Rectal smooth muscle tissue (tissue), 1 donor: ENCODE measurements at regions not wholly inside any gene's neighbourhood (a gene's known extent, or its start where the extent isn't known, plus 50 kb on each side); places are given as distances from the start of the nearest gene placed in this dataset.

ENCODE experiments used
- H3K27ac ChIP-seq: one replicate; pipeline ENCODE4 v1.7.0; 2013; ENCODE audit warnings: low read depth, low read length, inconsistent platforms
- H3K27me3 ChIP-seq: one replicate; pipeline ENCODE4 v1.7.0; 2013; ENCODE audit warnings: low read length; ENCODE audit not compliant: control insufficient read depth, insufficient read depth
- H3K36me3 ChIP-seq: one replicate; pipeline ENCODE4 v1.7.0; 2013; ENCODE audit warnings: low read length; ENCODE audit not compliant: control insufficient read depth, insufficient read depth
- H3K4me1 ChIP-seq: one replicate; pipeline ENCODE4 v1.7.0; 2013; ENCODE audit warnings: low read length; ENCODE audit not compliant: control insufficient read depth, insufficient read depth
- H3K4me3 ChIP-seq: one replicate; pipeline ENCODE4 v1.7.0; 2013; ENCODE audit warnings: low read length
- H3K9ac ChIP-seq: one replicate; pipeline ENCODE4 v1.7.0; 2013; ENCODE audit warnings: low read length

DNA sequence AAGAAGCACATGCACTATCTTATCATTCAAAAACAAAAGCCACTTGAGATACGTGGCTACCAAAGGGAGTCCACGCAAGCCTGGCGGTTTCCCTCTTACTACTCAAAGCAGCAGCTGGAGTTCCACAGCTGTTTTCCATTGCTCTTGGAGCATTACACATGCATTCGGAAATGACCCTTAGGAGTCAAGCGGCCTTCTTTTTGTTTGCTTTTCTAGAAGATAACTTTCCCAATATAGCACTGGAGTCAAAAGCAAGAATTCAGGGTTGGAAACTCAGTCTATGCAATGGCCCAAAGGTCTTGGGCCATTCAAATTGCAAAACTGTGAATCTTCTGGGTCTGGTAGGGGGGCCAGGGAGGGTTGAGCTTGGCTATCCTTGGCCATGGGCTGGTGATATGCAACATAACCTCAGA is 97.8 kb upstream of the MAF start:
- H3K36me3 ChIP-seq: no peaks in the 10 kb centered on the region
- H3K27ac ChIP-seq: no peak overlapping the region
- H3K4me1 ChIP-seq: no peaks in the 10 kb centered on the region
- no peaks in the 10 kb centered on the region for H3K27me3 ChIP-seq
- no peak overlapping the region for H3K4me3 ChIP-seq
- H3K9ac ChIP-seq: no peak overlapping the region

DNA sequence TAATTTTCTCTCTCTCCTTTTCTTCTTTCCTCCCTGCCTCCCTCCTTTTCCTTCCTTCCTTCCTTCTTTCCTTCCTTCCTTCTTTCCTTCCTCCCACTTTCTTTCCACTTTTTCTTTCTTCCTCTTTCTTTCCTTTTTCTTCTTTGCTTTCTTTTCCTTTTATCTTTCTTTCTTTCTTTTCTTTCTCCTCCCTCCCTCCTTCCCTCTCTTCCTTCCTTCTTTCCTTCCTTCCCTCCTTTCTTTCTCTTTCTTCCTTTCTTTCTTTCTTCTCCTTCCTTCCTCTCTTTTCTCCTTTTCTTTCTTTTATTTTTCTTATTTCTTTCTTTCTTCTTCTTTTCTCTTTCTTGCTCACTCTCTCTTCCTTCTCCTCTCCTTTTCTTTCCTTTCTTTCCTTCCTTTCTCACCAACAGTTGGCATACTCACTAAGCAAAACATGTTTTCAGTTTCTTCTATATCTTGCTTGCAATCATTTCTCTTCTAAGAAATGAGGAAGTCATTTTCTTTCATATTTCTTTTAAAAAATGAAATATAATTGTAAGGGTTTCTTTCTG is 97.1 kb upstream of the MAF start:
- Histone ChIP-seq H3K9ac (no peak overlapping the region), H3K27ac (no peak overlapping the region), H3K36me3 (no peaks in the 10 kb centered on the region), H3K4me1 (no peaks in the 10 kb centered on the region), H3K27me3 (no peaks in the 10 kb centered on the region), H3K4me3 (no peak overlapping the region)

DNA sequence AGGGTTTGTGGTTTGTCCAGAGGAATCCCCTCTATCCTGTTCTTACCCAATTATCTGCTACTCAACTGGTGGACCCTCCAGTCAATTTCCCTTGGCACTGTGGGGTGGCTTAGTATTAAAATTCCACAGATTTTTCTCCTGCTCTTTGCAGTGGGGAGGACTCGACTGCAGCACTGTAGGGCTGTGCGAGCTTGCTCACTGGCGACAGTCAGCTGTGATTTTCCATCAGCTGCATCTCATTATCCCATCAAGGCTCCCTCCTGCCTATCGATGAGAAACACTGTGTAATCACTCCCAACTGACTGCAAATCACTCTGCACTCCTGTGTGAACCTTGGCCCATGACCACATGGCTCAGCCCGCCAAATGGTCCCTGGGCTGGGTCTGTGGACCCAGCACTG is 90.5 kb upstream of the MAF start:
- no peak overlapping the region for H3K4me3 ChIP-seq
- no peaks in the 10 kb centered on the region for H3K36me3 ChIP-seq
- H3K9ac ChIP-seq: no peak overlapping the region
- H3K27ac ChIP-seq: no peak overlapping the region
- no peaks in the 10 kb centered on the region for H3K4me1 ChIP-seq
- no peaks in the 10 kb centered on the region for H3K27me3 ChIP-seq

DNA sequence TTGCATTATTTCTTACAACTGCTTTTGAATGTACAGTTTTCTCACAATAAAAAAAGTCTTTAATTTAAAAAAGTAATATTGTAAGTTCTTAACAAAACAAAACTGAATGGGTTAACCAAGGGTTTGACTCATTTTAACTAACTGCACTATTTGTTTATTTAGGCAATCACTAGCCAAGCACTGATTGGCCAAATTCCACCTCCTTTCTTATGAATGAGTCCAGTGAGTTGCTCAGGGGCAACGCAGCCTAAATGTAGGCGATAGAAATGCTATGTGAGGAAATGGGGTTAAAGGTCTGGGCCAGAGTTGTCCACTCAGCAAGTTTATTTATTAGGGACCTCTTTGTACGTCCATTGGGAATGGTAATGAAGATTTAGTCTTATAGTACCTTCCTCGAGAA is 89.6 kb upstream of the MAF start:
- no peaks in the 10 kb centered on the region for H3K36me3 ChIP-seq
- no peak overlapping the region for H3K27ac ChIP-seq
- H3K4me3 ChIP-seq: no peak overlapping the region
- no peaks in the 10 kb centered on the region for H3K4me1 ChIP-seq
- H3K27me3 ChIP-seq: no peaks in the 10 kb centered on the region
- no peak overlapping the region for H3K9ac ChIP-seq

DNA sequence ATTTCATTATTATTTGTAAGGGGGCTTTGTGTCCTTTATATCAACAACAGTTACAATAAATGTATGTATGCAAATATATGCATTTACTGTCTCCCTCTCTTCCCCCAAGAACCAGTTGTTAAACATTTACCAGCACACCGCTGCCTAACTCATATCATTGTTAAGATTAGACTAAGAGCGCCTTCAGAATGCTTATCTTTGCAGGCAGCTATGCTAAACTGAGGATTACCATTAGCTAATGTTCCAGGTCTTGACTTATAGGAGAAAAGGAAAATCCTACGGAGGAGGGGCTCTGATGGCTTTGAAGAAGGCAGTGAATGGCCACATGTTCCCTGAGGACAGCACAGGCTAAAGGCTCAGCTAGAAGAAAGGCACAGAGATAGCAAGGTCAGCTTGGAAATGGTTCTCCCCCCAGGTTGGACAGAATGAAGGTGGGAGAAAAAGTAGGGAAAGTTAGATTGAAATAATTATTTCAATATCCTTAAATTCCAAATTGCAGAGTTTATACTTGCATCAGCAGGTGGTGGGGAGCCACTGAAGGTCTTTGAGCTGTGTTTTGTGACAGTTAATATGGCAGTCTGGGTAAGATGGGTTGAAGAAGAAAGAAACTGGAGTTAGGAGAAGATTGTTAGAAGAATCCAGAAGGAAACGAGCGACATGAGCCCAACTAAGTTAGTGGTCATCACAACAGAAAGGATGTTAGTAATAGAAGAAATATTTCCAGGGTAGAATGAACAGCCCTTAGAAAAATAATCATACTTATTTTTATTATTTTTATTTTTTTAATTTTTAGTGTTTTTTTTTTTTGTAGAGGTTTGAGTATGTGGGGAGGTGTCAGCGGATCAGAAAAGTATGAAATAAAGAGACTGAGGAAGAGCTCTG is 87.0 kb upstream of the MAF start:
- Histone ChIP-seq H3K36me3 (no peaks in the 10 kb centered on the region), H3K27me3 (no peaks in the 10 kb centered on the region), H3K9ac (no peak overlapping the region), H3K4me3 (no peak overlapping the region), H3K4me1 (no peaks in the 10 kb centered on the region), H3K27ac (no peak overlapping the region)

DNA sequence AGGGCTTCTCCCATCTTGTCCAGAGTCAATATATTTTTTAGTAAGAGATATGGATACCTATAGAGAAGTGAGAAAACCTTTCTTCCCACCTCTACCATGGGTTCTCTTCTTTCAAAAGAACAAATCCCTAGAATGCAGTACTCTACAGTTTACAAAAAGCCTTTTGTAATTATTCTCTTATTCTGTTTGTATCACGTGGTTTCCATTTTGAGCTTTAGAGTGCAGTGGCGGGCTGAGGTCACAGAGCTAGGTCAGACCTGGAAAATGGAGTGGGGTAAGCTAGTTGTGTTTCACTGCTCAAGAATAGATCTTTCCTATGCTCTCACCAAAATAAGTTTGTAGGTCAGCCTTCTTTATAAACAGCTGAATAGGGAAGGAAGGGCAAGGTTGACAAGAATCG is 85.3 kb upstream of the MAF start:
- no peak overlapping the region for H3K9ac ChIP-seq
- H3K36me3 ChIP-seq: no peaks in the 10 kb centered on the region
- no peaks in the 10 kb centered on the region for H3K27me3 ChIP-seq

DNA sequence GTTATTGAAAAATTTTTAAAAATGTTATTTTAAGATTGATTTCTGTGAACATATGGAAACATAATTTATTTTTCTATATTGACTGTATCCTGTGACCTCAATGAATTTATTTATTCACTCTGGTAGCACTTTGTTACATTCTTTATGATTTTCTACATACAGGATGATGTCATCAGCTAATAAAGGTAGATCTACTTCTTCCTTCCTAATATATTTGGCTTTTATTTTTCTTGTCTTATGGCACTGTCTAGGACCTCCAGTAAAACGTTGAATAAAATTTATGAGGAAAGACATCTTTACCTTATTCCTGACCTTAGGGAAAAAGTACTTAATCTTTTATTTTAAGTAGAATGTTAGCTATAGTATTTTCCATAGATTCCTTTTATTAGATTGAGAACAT is 78.8 kb upstream of the MAF start:
- Histone ChIP-seq H3K4me1 (no peaks in the 10 kb centered on the region), H3K36me3 (no peaks in the 10 kb centered on the region), H3K27ac (no peak overlapping the region), H3K4me3 (no peak overlapping the region), H3K27me3 (no peaks in the 10 kb centered on the region), H3K9ac (no peak overlapping the region)

More for the DNA sequence above, 85.3 kb upstream of the MAF start:
- H3K4me3 ChIP-seq: no peak overlapping the region
- H3K4me1 ChIP-seq: no peaks in the 10 kb centered on the region
- no peak overlapping the region for H3K27ac ChIP-seq

DNA sequence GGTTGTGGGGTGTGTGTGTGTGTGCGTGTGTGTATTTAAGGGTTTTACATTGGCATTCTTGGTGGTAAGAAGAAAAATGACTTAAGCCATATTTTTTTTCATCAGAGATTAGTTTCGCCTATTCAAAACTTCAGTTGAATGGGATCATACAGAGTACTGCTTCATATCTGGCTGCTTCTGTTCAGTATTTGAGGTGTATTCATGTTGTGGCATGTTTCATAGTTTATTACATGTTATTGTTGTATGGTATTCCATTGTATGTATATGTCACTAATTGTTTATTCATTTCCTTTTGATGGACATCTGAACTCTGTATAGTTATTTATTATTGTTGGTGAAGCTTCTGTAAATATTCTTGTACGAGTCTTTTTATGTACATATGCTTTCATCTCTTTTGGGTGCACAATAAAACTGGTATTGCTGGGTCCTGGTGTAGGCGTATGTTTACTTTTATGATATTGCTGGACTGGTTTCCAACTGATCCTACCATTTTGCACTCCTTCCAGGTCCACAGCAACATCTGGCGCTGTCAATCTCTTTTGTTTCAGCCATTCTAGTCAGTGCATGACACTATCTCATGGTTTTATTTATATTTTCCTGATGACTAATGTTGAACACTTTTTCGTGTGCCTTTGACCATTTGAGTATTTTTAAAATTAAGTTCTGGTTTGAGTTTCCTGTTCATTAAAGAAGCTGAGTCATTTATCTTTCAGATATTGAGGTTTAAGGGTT is 77.4 kb upstream of the MAF start:
- Histone ChIP-seq H3K36me3 (no peaks in the 10 kb centered on the region), H3K27ac (no peak overlapping the region), H3K4me3 (no peak overlapping the region), H3K27me3 (no peaks in the 10 kb centered on the region), H3K4me1 (no peaks in the 10 kb centered on the region), H3K9ac (no peak overlapping the region)

DNA sequence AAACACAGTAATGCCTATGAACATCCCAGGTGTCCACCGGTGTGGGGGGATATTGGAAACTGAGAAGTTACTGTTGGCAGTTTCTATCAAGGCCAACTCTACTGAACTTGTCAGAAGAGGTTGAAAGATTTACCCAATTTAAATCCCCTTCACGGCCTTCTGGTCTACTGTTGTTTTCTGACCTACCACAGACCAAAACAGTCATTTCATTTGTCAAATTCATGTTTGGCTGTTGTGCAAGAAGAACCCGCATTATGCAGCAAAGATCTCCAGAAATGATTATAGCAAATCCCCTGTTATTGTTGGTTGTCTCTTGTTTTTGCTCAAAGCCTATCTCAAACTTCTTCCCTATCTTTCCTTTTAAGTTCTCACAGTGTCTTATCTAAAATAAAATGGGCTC is 73.1 kb upstream of the MAF start:
- H3K9ac ChIP-seq: no peak overlapping the region
- H3K27me3 ChIP-seq: no peaks in the 10 kb centered on the region
- H3K27ac ChIP-seq: no peak overlapping the region
- H3K4me3 ChIP-seq: no peak overlapping the region
- no peaks in the 10 kb centered on the region for H3K4me1 ChIP-seq
- no peaks in the 10 kb centered on the region for H3K36me3 ChIP-seq

DNA sequence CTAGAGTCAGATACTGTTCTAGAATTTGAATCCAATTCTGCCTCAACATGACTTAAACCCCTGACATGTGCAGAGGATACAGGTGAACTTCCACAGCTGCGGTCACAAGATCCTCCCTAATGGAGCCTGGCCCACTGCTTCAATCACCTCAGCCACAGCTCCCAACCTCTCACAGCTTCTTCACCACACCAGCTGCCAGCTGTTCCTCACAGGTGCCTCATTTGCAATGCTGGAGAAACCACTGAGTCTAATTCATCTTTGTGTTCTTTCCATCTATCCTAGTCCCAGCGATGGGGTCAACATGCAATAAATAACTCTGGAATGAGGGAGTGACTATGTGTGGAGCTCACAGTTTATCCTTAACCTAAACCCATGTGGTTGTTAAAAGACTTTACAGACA is 72.0 kb upstream of the MAF start:
- Histone ChIP-seq H3K36me3 (no peaks in the 10 kb centered on the region), H3K27ac (no peak overlapping the region)

DNA sequence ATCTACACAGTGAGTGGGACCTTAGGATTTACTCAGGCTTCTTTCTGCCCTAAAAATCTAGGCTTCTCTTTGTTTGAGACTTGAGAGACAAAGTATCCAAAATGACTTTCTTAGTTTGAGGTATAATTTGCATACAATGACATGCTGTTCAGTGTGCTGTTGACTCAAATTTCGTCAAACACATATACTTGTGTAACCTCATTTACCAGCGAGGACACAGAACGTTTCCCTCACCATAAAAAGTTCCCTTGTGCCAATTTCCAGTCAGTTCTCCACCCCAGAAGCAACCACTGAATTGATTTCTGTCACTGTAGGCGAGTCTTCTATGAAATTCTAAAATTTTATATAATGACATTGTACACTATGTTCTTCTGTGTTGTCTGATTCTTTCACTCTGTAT is 68.0 kb upstream of the MAF start:
- no peak overlapping the region for H3K27ac ChIP-seq
- H3K4me3 ChIP-seq: no peak overlapping the region
- no peaks in the 10 kb centered on the region for H3K4me1 ChIP-seq
- H3K9ac ChIP-seq: no peak overlapping the region
- H3K27me3 ChIP-seq: no peaks in the 10 kb centered on the region
- no peaks in the 10 kb centered on the region for H3K36me3 ChIP-seq

More for the DNA sequence above, 72.0 kb upstream of the MAF start:
- H3K9ac ChIP-seq: no peak overlapping the region
- no peaks in the 10 kb centered on the region for H3K27me3 ChIP-seq
- no peaks in the 10 kb centered on the region for H3K4me1 ChIP-seq
- no peak overlapping the region for H3K4me3 ChIP-seq

DNA sequence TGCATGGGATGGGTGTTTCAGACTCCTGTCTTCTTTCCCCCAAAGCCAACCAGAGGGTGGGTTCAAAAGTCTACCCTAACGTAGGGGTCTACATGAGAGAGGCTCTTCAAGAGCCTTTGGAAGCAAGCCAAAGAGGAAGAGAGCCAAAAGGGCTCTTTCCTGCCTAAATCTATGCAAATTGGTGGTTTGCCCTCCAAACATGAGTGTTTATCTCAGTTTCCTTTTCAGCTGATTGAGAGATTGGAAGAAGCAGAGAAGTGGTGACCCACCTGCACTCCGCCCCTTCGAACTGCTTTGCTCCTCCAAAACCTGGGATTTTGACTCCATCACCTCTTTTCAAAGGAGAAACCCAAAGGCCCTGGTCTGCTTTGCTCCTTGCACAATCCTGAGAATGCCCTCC is 65.4 kb upstream of the MAF start:
- no peak overlapping the region for H3K27ac ChIP-seq
- no peak overlapping the region for H3K4me3 ChIP-seq
- no peaks in the 10 kb centered on the region for H3K36me3 ChIP-seq
- H3K27me3 ChIP-seq: no peaks in the 10 kb centered on the region
- H3K9ac ChIP-seq: no peak overlapping the region
- no peaks in the 10 kb centered on the region for H3K4me1 ChIP-seq
